ENCODE measurements at regions not wholly inside any gene's neighbourhood (a gene's known extent, or its start where the extent isn't known, plus 50 kb on each side); places are given as distances from the start of the nearest gene placed in this dataset.

GRCh38 chr13:107836685-107837084, 378.7 kb downstream of the LIG4 start:
- TF ChIP-seq PRDM4 (tag by site-specific recombination; IDR thresholded peaks at IDR 0.05) (no peak), ZBTB49 (tag by site-specific recombination; IDR thresholded peaks at IDR 0.05; ENCODE audit: low read depth) (no peak), CTCF (tag by site-specific recombination; IDR thresholded peaks at IDR 0.05) (no peak), MYNN (tag by site-specific recombination; IDR thresholded peaks at IDR 0.05; ENCODE audit: borderline replicate concordance) (no peak), KLF8 (tag by site-specific recombination; IDR thresholded peaks at IDR 0.05) (no peak), ZBTB1 (tag by site-specific recombination; IDR thresholded peaks at IDR 0.05) (no peak), ZNF639 (tag by site-specific recombination; IDR thresholded peaks at IDR 0.05) (no peak)
